Fibroblast of pulmonary artery (primary cell): ENCODE measurements at regions not wholly inside any gene's neighbourhood (a gene's known extent, or its start where the extent isn't known, plus 50 kb on each side); places are given as distances from the start of the nearest gene placed in this dataset.

Experiments used
- DNase-seq: peaks from one replicate; pipeline ENCODE4 v3.0.0-alpha.2; 2010; ENCODE audit warnings: low read depth
- H3K4me3 ChIP-seq: replicated peaks from 2 replicates; pipeline ENCODE4 v1.5.1; 2011; ENCODE audit warnings: low read depth, mild to moderate bottlenecking, control low read depth, low read length, moderate library complexity
- CTCF ChIP-seq: IDR thresholded peaks from 2 replicates; pipeline ENCODE4 v1.5.1; 2011; ENCODE audit warnings: mild to moderate bottlenecking, control low read depth, low read length, inconsistent platforms; ENCODE audit errors: missing control alignments

GRCh38 chr3:105170423-105170822 is 196.3 kb upstream of the ALCAM start:
- no peak for TF ChIP-seq CTCF
- no peak for DNase-seq
- H3K4me3 ChIP-seq, result no peak overlapping the region

- TF ChIP-seq CTCF, result no peak
These were observed 192.6 kb upstream of the ALCAM start for GRCh38 chr3:105174017-105174615.

DNA sequence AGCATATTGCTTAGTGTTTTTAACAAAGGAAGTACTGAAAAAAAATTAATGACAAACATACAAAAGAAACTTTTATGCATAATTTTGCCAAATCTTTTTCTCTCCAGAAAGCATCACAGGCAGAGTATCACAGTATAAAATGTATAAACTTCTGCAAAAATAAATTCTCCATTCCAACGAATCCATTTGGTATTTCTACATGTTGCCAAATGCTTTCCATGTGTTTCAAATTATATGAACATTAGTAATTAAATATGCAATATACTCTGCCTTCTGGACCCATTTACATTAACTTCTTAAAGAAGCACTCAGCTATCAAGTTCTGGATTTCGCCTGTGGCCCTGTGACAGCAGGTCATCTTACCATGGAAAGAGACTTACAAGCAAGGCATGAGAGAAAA is 189.1 kb upstream of the ALCAM start:
- H3K4me3 ChIP-seq, result no peak overlapping the region
- no peak for TF ChIP-seq CTCF
- no peak for DNase-seq

More at GRCh38 chr3:105174017-105174615, 192.6 kb upstream of the ALCAM start:
- DNase-seq, result peak; percentile 4
- H3K4me3 ChIP-seq, result no peak overlapping the region

DNA sequence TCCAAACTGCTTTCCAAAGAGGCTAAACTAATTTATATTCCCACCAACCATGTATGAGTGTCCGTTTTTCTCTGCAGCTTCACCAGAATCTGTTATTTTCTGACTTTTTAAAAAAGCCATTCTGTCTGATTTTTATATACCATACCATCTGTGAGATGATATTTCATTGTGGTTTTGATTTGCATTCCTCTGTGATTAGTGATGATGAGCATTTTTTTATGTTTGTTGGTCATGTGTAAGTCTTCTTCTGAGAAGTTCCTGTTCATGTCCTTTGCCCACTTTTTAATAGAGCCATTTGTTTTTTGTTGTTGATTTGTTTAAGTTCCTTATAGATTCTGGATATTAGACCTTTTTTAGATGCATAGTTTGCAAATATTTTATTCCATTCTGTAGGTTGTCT is 179.4 kb upstream of the ALCAM start:
- no peak for DNase-seq
- no peak overlapping the region for H3K4me3 ChIP-seq
- no peak for TF ChIP-seq CTCF

DNA sequence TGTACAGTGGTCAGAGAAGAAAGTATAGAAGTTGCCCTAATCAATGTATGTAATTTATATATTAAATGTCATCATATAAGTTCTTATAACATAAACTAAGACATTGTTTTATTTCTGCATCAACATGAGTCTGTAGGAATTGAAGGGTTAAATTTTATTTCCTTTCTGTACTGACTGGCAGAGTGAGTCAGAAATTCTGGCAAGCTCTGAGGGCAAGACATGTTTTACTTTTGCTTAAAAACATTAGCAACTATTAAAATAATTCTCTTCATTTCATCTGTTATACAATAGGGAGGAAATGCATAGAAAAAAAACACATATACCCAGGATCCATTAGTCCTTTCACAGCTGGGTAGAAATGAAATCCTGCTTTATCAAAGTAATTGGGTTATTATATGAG is 171.4 kb upstream of the ALCAM start:
- TF ChIP-seq CTCF, result no peak
- H3K4me3 ChIP-seq, result no peak overlapping the region
- peak; percentile 61 for DNase-seq

- no peak overlapping the region for H3K4me3 ChIP-seq
- DNase-seq, result no peak
- no peak for TF ChIP-seq CTCF
These were observed 168.8 kb upstream of the ALCAM start for GRCh38 chr3:105197863-105198262.

DNA sequence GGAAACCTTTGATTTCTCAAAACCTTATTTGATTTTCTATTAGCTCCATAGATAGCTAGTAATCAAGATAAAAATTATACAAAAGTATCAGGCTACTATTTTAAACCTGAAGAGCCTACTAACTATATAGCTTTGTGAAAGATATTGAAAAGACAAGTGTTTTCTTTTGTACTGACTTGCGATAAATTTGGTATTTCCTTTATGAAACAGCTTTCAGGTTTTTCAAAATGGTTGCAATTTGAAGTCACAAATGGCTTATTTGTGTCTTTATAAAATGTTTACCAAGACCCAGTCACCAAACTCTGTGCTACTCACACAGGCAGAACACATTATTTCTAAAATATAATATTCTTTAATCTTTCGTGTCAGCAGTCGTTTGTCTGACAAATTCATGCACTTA is 167.5 kb upstream of the ALCAM start:
- no peak for TF ChIP-seq CTCF
- DNase-seq, result no peak
- H3K4me3 ChIP-seq, result no peak overlapping the region
